ENCODE measurements at regions not wholly inside any gene's neighbourhood (a gene's known extent, or its start where the extent isn't known, plus 50 kb on each side); places are given as distances from the start of the nearest gene placed in this dataset.
"Not testable (repeated sequence)": the region's sequence is repeated elsewhere in the genome, so short reads cannot be mapped to it uniquely, and the experiment has no call there.

- Histone ChIP-seq H3K36me3 (no peaks in the 10 kb centered on the region), H3K27ac (no peak overlapping the region), H3K9me3 (no peaks in the 10 kb centered on the region), H3K4me1 (no peaks in the 10 kb centered on the region), H3K4me3 (no peak overlapping the region), H3K27me3 (no peaks in the 10 kb centered on the region)
- TF ChIP-seq POLR2A (IDR thresholded peaks at IDR 0.05) (no peak), CTCF (IDR thresholded peaks at IDR 0.05) (no peak)
- intact Hi-C loops (cut with DNase I; ENCODE audit: low total_unique reads), result no loop called here
- no peak for DNase-seq
These were observed 572.4 kb upstream of the B3GAT1 start for GRCh38 chr11:134984421-134984820.

GRCh38 chr11:134982432-134982831, 570.4 kb upstream of the B3GAT1 start:
- H3K27ac ChIP-seq; H3K4me3 ChIP-seq; DNase-seq; H3K36me3 ChIP-seq; H3K9me3 ChIP-seq; intact Hi-C loops (cut with DNase I; ENCODE audit: low total_unique reads); H3K4me1 ChIP-seq; H3K27me3 ChIP-seq: not testable (repeated sequence)

- intact Hi-C loops (cut with DNase I; ENCODE audit: low total_unique reads), result no loop called here
- Histone ChIP-seq H3K4me1 (no peaks in the 10 kb centered on the region), H3K9me3 (no peaks in the 10 kb centered on the region), H3K27ac (no peak overlapping the region), H3K27me3 (no peaks in the 10 kb centered on the region), H3K36me3 (no peaks in the 10 kb centered on the region), H3K4me3 (no peak overlapping the region)
- TF ChIP-seq CTCF (IDR thresholded peaks at IDR 0.05), result no peak
- TF ChIP-seq POLR2A (IDR thresholded peaks at IDR 0.05), result no peak
- DNase-seq, result no peak
These were observed 569.8 kb upstream of the B3GAT1 start for GRCh38 chr11:134981835-134982234.

GRCh38 chr11:134980819-134981710, 569.0 kb upstream of the B3GAT1 start:
- TF ChIP-seq CTCF (IDR thresholded peaks at IDR 0.05) (no peak), POLR2A (IDR thresholded peaks at IDR 0.05) (no peak)
- DNase-seq, result no peak
- intact Hi-C loops (cut with DNase I; ENCODE audit: low total_unique reads), result no loop called here

GRCh38 chr11:134979089-134979457, 567.0 kb upstream of the B3GAT1 start:
- DNase-seq; H3K4me3 ChIP-seq; H3K36me3 ChIP-seq; H3K4me1 ChIP-seq; H3K9me3 ChIP-seq; H3K27ac ChIP-seq; intact Hi-C loops (cut with DNase I; ENCODE audit: low total_unique reads); H3K27me3 ChIP-seq: not testable (repeated sequence)

More at GRCh38 chr11:134980819-134981710, 569.0 kb upstream of the B3GAT1 start:
- Histone ChIP-seq H3K27ac (no peak overlapping the region), H3K36me3 (no peaks in the 10 kb centered on the region), H3K9me3 (no peaks in the 10 kb centered on the region), H3K27me3 (no peaks in the 10 kb centered on the region), H3K4me3 (no peak overlapping the region), H3K4me1 (no peaks in the 10 kb centered on the region)

- TF ChIP-seq CTCF (IDR thresholded peaks at IDR 0.05) (no peak), POLR2A (IDR thresholded peaks at IDR 0.05) (no peak)
- Histone ChIP-seq H3K36me3 (no peaks in the 10 kb centered on the region), H3K27me3 (no peaks in the 10 kb centered on the region), H3K4me3 (no peak overlapping the region), H3K9me3 (no peaks in the 10 kb centered on the region), H3K27ac (no peak overlapping the region), H3K4me1 (no peaks in the 10 kb centered on the region)
- intact Hi-C loops (cut with DNase I; ENCODE audit: low total_unique reads), result no loop called here
- no peak for DNase-seq
These were observed 566.5 kb upstream of the B3GAT1 start for GRCh38 chr11:134978388-134979088.

Measured in uterus (tissue), 3 donors.